Fibroblast of lung (primary cell): ENCODE measurements at regions not wholly inside any gene's neighbourhood (a gene's known extent, or its start where the extent isn't known, plus 50 kb on each side); places are given as distances from the start of the nearest gene placed in this dataset.

Source experiments
- DNase-seq, 2 donors: peaks; one replicate each; pipeline versions ENCODE4 v3.0.0 to v3.0.0-alpha.2; 2010; ENCODE audit warnings: low read depth in 2 of 2
- H2AFZ ChIP-seq: 2 replicates; pipeline ENCODE4 v1.5.1; 2012; ENCODE audit warnings: low read length, control low read depth, inconsistent platforms
- H3K27ac ChIP-seq: 2 replicates; pipeline ENCODE4 v1.5.1; 2011; ENCODE audit warnings: low read length, control low read depth; ENCODE audit not compliant: insufficient read depth
- H3K27me3 ChIP-seq: 2 replicates; pipeline ENCODE4 v1.5.1; 2011; ENCODE audit warnings: mild to moderate bottlenecking, low read length; ENCODE audit not compliant: control insufficient read depth, insufficient read depth
- H3K36me3 ChIP-seq: 2 replicates; pipeline ENCODE4 v1.5.1; 2011; ENCODE audit warnings: low read length; ENCODE audit not compliant: control insufficient read depth, insufficient read depth
- H3K4me1 ChIP-seq: 2 replicates; pipeline ENCODE4 v1.5.1; 2011; ENCODE audit warnings: low read length; ENCODE audit not compliant: control insufficient read depth, insufficient read depth; ENCODE audit errors: extremely low read depth
- H3K4me2 ChIP-seq: 2 replicates; pipeline ENCODE4 v1.5.1; 2011; ENCODE audit warnings: low read length, control low read depth; ENCODE audit not compliant: insufficient read depth; ENCODE audit errors: extremely low read depth
- H3K4me3 ChIP-seq, 4 experiments: fragments of 200-600 bp in 1 of 4; sonication (generic) in 1 of 4; replicated peaks in 1 of 4; 2 replicates each; pipeline ENCODE4 v1.5.1; 2011 to 2016; ENCODE audit warnings: low read length in 4 of 4, low read depth in 3 of 4, mild to moderate bottlenecking in 3 of 4, control low read depth in 2 of 4, inconsistent platforms in 1 of 4, mixed read lengths in 1 of 4; ENCODE audit not compliant: insufficient read depth in 1 of 4; ENCODE audit errors: control extremely low read depth in 1 of 4
- H3K79me2 ChIP-seq: 2 replicates; pipeline ENCODE4 v1.5.1; 2012; ENCODE audit warnings: mild to moderate bottlenecking, low read length, inconsistent platforms; ENCODE audit not compliant: control insufficient read depth, insufficient read depth
- H3K9ac ChIP-seq: 2 replicates; pipeline ENCODE4 v1.5.1; 2011; ENCODE audit warnings: mild to moderate bottlenecking, low read length, control low read depth; ENCODE audit not compliant: insufficient read depth
- H3K9me3 ChIP-seq: 2 replicates; pipeline ENCODE4 v1.5.1; 2012; ENCODE audit warnings: low read depth, low read length; ENCODE audit not compliant: control insufficient read depth, insufficient read depth
- H4K20me1 ChIP-seq: 2 replicates; pipeline ENCODE4 v1.5.1; 2011; ENCODE audit warnings: low read length; ENCODE audit not compliant: control insufficient read depth, insufficient read depth; ENCODE audit errors: extremely low read depth
- EZH2 ChIP-seq: IDR thresholded peaks from 2 replicates; pipeline ENCODE4 v1.5.1; 2012; ENCODE audit warnings: low read length, control low read depth, mild to moderate bottlenecking; ENCODE audit errors: missing control alignments
- TF ChIP-seq, protein P1 (sequence below), 2 donors: IDR thresholded peaks in 1 of 2; conservative IDR thresholded peaks in 1 of 2; 1 replicate in 1 of 2; 2 replicates in 1 of 2; pipeline ENCODE4 v1.5.1; 2011 to 2012; ENCODE audit warnings: low read length in 2 of 2, control low read depth in 1 of 2, inconsistent platforms in 1 of 2, low read depth in 1 of 2, mild to moderate bottlenecking in 1 of 2

DNA sequence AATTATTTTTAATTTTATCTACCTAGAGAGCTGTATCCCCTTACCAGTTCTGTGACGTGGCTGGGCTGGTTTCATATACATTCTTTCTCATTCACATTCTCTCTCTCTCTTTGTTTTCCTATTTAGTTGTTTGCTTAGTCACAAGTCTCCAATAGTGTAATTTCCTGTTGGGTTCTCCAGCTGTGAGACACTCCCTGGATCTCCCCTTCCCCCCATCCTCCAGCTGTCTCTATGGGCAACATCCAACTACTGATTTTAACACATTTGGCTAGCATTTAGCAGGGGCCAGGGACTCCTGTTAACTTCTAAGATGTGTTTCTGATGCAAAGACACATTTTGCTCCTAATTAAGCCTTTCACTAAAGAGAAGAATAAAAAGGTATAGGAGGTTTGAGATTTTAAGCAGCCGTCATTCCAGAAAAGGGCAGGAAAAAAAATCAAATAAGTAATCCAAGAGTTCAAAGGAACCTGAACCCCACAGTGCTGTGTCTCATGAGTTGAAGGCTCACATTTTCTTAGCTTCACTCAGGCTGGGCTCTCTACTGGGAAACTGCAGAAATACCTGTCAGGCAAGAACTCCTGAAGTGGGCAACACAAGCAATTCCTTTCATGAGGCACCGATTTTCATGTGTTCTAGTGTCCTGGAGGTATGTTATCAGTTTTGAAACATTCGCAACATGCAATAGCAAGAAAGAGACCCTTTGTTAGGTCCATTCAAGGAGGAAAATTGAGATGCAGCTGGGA lies 198.7 kb upstream of the C9orf72 start:
- Histone ChIP-seq H3K79me2 (no peaks in the 10 kb centered on the region), H3K36me3 (no peaks in the 10 kb centered on the region), H3K9ac (no peak overlapping the region), H3K4me1 (no peaks in the 10 kb centered on the region), H3K4me2 (no peak overlapping the region), H3K27ac (no peak overlapping the region), H3K27me3 (no peaks in the 10 kb centered on the region), H4K20me1 (no peaks in the 10 kb centered on the region), H2AFZ (no peak overlapping the region), H3K9me3 (no peaks in the 10 kb centered on the region), H3K4me3 (no peak overlapping the region)
- no peak for TF ChIP-seq EZH2
- TF ChIP-seq, protein P1, sequence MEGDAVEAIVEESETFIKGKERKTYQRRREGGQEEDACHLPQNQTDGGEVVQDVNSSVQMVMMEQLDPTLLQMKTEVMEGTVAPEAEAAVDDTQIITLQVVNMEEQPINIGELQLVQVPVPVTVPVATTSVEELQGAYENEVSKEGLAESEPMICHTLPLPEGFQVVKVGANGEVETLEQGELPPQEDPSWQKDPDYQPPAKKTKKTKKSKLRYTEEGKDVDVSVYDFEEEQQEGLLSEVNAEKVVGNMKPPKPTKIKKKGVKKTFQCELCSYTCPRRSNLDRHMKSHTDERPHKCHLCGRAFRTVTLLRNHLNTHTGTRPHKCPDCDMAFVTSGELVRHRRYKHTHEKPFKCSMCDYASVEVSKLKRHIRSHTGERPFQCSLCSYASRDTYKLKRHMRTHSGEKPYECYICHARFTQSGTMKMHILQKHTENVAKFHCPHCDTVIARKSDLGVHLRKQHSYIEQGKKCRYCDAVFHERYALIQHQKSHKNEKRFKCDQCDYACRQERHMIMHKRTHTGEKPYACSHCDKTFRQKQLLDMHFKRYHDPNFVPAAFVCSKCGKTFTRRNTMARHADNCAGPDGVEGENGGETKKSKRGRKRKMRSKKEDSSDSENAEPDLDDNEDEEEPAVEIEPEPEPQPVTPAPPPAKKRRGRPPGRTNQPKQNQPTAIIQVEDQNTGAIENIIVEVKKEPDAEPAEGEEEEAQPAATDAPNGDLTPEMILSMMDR (conservative IDR thresholded peaks at IDR 0.05 in 1 of 2, IDR thresholded peaks at IDR 0.05 in 1 of 2; ENCODE audit: low read depth in 1 of 2, low read length in 2 of 2): no peak
- DNase-seq: peak in 1 of 2 donors; percentile 46

DNA sequence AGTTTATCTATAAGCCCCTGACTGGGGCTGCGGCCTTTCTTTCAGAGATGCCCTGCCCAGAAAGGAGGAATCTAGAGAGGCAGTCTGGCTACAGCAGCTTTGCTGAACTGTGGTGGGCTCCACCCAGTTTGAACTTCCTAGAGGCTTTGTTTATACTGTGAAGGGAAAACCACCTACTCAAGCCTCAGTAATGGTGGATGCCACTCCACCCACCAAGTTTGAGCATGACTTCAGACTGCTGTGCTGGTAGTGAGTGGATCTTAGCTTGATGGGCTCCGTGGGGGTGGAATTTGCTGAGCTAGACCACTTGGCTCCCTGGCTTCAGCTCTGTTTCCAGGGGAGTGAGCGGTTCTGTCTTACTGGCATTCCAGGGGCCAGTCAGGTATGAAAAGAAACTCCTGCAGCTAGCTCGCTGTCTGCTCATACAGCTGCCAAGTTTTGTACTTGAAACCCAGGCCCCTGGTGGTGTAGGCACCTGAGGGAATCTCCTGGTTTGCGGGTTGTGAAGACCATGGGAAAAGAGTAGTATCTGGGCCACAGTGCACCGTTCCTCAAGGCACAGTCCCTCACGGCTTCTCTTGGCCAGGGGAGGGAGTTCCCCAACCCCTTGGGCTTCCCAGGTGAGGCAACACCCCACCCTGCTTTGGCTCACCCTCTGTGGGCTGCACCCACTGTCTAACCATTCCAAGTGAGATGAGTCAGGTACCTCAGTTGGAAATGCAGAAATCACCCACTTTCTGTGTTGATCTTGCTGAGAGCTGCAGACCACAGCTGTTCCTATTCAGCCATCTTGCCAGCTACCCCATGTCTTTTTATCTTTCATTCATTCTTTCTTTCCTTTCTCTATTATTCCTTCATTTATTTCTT lies 211.8 kb upstream of the C9orf72 start:
- no peak overlapping the region for H3K27ac ChIP-seq
- H2AFZ ChIP-seq: no peak overlapping the region
- TF ChIP-seq EZH2: no peak
- H4K20me1 ChIP-seq: no peaks in the 10 kb centered on the region
- H3K9ac ChIP-seq: no peak overlapping the region
- H3K4me1 ChIP-seq: no peaks in the 10 kb centered on the region
- H3K4me2 ChIP-seq: no peak overlapping the region
- peak in 1 of 2 donors; percentile 41 for DNase-seq
- no peaks in the 10 kb centered on the region for H3K79me2 ChIP-seq
- no peaks in the 10 kb centered on the region for H3K27me3 ChIP-seq
- no peaks in the 10 kb centered on the region for H3K9me3 ChIP-seq
- H3K36me3 ChIP-seq: no peaks in the 10 kb centered on the region
- H3K4me3 ChIP-seq: no peak overlapping the region

DNA sequence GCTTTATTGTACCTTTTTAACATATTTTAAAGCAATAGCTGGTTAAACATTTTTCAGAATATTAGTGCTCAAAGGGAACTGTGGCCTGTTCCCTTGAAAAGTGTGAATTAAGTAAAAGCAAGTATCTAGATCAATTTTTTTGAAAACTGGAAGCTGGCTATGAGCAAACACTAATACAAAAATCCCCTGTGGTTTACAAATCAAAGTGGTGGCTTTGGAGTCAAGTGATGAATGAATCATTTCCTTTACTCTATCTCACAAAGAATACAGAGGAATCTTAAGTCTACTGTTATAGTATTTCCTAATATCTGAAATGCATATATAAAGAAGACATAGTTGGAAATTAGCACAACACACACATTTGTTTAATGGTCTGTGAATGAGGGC lies 212.4 kb upstream of the C9orf72 start:
- no peak overlapping the region for H3K4me3 ChIP-seq
- no peak for TF ChIP-seq EZH2
- TF ChIP-seq, protein P1 (conservative IDR thresholded peaks at IDR 0.05 in 1 of 2, IDR thresholded peaks at IDR 0.05 in 1 of 2; ENCODE audit: low read depth in 1 of 2, low read length in 2 of 2): no peak
- H3K27ac ChIP-seq: no peak overlapping the region
- no peaks in the 10 kb centered on the region for H3K79me2 ChIP-seq
- no peak overlapping the region for H3K9ac ChIP-seq
- peak in 1 of 2 donors; percentile 46 for DNase-seq
- H3K4me2 ChIP-seq: no peak overlapping the region
- no peaks in the 10 kb centered on the region for H3K36me3 ChIP-seq
- no peaks in the 10 kb centered on the region for H3K9me3 ChIP-seq
- no peaks in the 10 kb centered on the region for H4K20me1 ChIP-seq
- H3K27me3 ChIP-seq: no peaks in the 10 kb centered on the region
- no peak overlapping the region for H2AFZ ChIP-seq
- H3K4me1 ChIP-seq: no peaks in the 10 kb centered on the region
